IMR-90 (cell line): ENCODE measurements at regions not wholly inside any gene's neighbourhood (a gene's known extent, or its start where the extent isn't known, plus 50 kb on each side); places are given as distances from the start of the nearest gene placed in this dataset.

Experiments
- BHLHE40 ChIP-seq: fragments of 150-350 bp; IDR thresholded peaks from 2 replicates; pipeline ENCODE4 v1.6.1; 2016; ENCODE audit warnings: mild to moderate bottlenecking, low read depth, low read length
- CEBPB ChIP-seq: IDR thresholded peaks from 2 replicates; pipeline ENCODE4 v1.6.1; 2012; ENCODE audit warnings: low read depth, low read length, improper control_type of control experiment
- CHD1 ChIP-seq: IDR thresholded peaks from 2 replicates; pipeline ENCODE4 v1.6.1; 2012; ENCODE audit warnings: low read depth, low read length, improper control_type of control experiment
- CTCF ChIP-seq: conservative IDR thresholded peaks from 2 replicates; pipeline ENCODE4 v1.5.1; 2012; ENCODE audit warnings: mild to moderate bottlenecking, low read depth, low read length, improper control_type of control experiment
- ELK1 ChIP-seq: fragments of 150-350 bp; IDR thresholded peaks from 2 replicates; pipeline ENCODE4 v1.6.1; 2016; ENCODE audit warnings: low read depth, mild to moderate bottlenecking, low read length, moderate library complexity, borderline replicate concordance
- FOS ChIP-seq: fragments of 150-350 bp; IDR thresholded peaks from 2 replicates; pipeline ENCODE4 v1.6.1; 2016; ENCODE audit warnings: low read depth, low read length
- MXI1 ChIP-seq: IDR thresholded peaks from 2 replicates; pipeline ENCODE4 v1.6.1; 2012; ENCODE audit warnings: low read depth, mild to moderate bottlenecking, low read length, moderate library complexity, borderline replicate concordance
- POLR2A ChIP-seq: IDR thresholded peaks from 2 replicates; pipeline ENCODE4 v1.6.1; 2012; ENCODE audit warnings: mild to moderate bottlenecking, low read depth, low read length
- RAD21 ChIP-seq: IDR thresholded peaks from 2 replicates; pipeline ENCODE4 v1.6.1; 2012; ENCODE audit warnings: low read length, improper control_type of control experiment
- RCOR1 ChIP-seq: IDR thresholded peaks from 2 replicates; pipeline ENCODE4 v1.6.1; 2012; ENCODE audit warnings: mild to moderate bottlenecking, low read length, improper control_type of control experiment; ENCODE audit not compliant: insufficient replicate concordance
- RFX5 ChIP-seq: IDR thresholded peaks from 2 replicates; pipeline ENCODE4 v1.8.0; 2012; ENCODE audit warnings: low read depth, mild to moderate bottlenecking, low read length, moderate library complexity
- SMC3 ChIP-seq: fragments of 150-350 bp; IDR thresholded peaks from 2 replicates; pipeline ENCODE4 v1.6.1; 2016; ENCODE audit warnings: low read depth, mild to moderate bottlenecking, antibody characterized with exemption, low read length, moderate library complexity
- USF2 ChIP-seq: fragments of 150-350 bp; IDR thresholded peaks from 2 replicates; pipeline ENCODE4 v1.6.1; 2017; ENCODE audit warnings: mild to moderate bottlenecking, antibody characterized with exemption, low read length, low read depth

- no peak for TF ChIP-seq CTCF
- TF ChIP-seq POLR2A, result no peak
- TF ChIP-seq USF2, result no peak
- no peak for TF ChIP-seq ELK1
- TF ChIP-seq RFX5, result no peak
- TF ChIP-seq CEBPB, result no peak
- TF ChIP-seq RAD21, result no peak
- TF ChIP-seq FOS, result no peak
- no peak for TF ChIP-seq SMC3
- TF ChIP-seq MXI1, result no peak
- no peak for TF ChIP-seq BHLHE40
- TF ChIP-seq CHD1, result no peak
- no peak for TF ChIP-seq RCOR1
Observed at GRCh38 chr5:159765760-159766517, 150.3 kb upstream of the ADRA1B start.
